ACC112 (cell line): ENCODE measurements at regions not wholly inside any gene's neighbourhood (a gene's known extent, or its start where the extent isn't known, plus 50 kb on each side); places are given as distances from the start of the nearest gene placed in this dataset.
"Not testable (repeated sequence)": the region's sequence is repeated elsewhere in the genome, so short reads cannot be mapped to it uniquely, and the experiment has no call there.

Source experiments
- H2AFZ ChIP-seq: fragments of 200-600 bp; sonication (generic); one replicate; pipeline ENCODE4 v1.6.0; 2017; ENCODE audit warnings: antibody characterized with exemption, low read length; ENCODE audit not compliant: unreplicated experiment
- H3K27ac ChIP-seq: fragments of 200-600 bp; sonication (generic); 2 replicates; pipeline ENCODE4 v1.5.1; 2014; ENCODE audit warnings: low read depth, mild to moderate bottlenecking, antibody characterized with exemption, low read length, moderate library complexity
- H3K27me3 ChIP-seq: fragments of 200-600 bp; sonication (generic); 2 replicates; pipeline ENCODE4 v1.6.1; 2014; ENCODE audit warnings: mild to moderate bottlenecking, antibody characterized with exemption, low read length, moderate library complexity, mixed read lengths; ENCODE audit not compliant: insufficient read depth
- H3K36me3 ChIP-seq: fragments of 200-600 bp; sonication (generic); 2 replicates; pipeline ENCODE4 v1.6.1; 2016; ENCODE audit warnings: mild to moderate bottlenecking, antibody characterized with exemption, low read length, moderate library complexity, mixed read lengths; ENCODE audit not compliant: insufficient read depth
- H3K4me1 ChIP-seq: fragments of 200-600 bp; sonication (generic); one replicate; pipeline ENCODE4 v1.6.1; 2016; ENCODE audit warnings: low read length, mixed read lengths; ENCODE audit not compliant: insufficient read depth, unreplicated experiment, control insufficient read depth
- H3K4me3 ChIP-seq: fragments of 200-600 bp; sonication (generic); 2 replicates; pipeline ENCODE4 v1.5.1; 2014; ENCODE audit warnings: mild to moderate bottlenecking, low read depth, low read length
- H3K79me2 ChIP-seq: fragments of 200-600 bp; sonication (generic); one replicate; pipeline ENCODE4 v1.6.0; 2016; ENCODE audit warnings: low read length; ENCODE audit not compliant: control insufficient read depth, unreplicated experiment, insufficient read depth

DNA sequence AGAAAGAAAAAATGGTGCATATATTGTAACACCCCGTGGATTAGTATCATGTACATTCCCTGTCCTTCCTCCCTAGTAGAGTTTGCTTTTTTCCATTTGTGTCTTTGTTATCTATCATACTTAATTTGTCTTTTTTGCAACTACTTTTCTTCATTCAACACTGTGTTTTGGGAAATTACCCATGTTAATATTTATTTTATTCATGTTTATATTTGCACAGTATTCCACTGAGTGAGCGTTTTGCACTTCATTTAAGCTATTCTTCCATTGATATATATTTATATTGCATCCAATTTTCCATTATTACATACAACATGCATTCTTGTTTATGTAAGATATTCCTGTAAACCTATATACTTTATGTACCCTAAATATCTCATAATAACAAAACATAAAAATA is 57.6 kb upstream of the FAM171A1 start:
- no peak overlapping the region for H3K4me3 ChIP-seq
- no peak overlapping the region for H3K27ac ChIP-seq
- H3K79me2 ChIP-seq = no peaks in the 10 kb centered on the region
- no peak overlapping the region for H2AFZ ChIP-seq
- no peaks in the 10 kb centered on the region for H3K27me3 ChIP-seq
- H3K4me1 ChIP-seq = no peaks in the 10 kb centered on the region
- H3K36me3 ChIP-seq = no peaks in the 10 kb centered on the region

DNA sequence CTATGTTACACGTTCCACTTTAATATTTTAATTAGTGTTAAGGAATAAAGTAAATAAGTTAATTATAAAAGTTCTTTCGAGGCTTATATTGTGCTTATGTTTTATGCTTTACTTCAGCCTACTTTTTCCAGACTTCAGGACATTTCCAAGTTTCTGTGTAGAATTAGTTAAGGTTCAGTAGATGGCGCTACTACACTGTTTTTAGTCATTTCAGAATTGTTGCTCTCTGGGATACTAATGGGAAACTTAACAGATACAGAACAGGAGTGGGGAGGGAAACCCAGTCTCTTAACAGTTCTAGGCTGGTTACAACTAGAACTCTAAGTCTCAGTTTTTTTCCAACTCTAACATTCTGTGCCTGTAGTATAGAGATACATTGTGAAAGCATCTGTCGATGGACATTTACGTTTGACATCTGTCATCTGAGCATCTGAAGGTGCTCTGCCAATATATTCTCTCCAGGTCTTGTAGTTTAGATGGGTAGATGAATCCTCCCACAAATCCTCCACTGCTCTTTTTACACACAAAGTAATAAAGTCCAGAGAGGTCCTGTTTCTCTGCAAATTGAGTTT is 56.8 kb upstream of the FAM171A1 start:
- Histone ChIP-seq H3K27me3 (no peaks in the 10 kb centered on the region), H3K4me3 (no peak overlapping the region), H3K36me3 (no peaks in the 10 kb centered on the region), H3K27ac (no peak overlapping the region), H3K79me2 (no peaks in the 10 kb centered on the region), H2AFZ (no peak overlapping the region), H3K4me1 (no peaks in the 10 kb centered on the region)

DNA sequence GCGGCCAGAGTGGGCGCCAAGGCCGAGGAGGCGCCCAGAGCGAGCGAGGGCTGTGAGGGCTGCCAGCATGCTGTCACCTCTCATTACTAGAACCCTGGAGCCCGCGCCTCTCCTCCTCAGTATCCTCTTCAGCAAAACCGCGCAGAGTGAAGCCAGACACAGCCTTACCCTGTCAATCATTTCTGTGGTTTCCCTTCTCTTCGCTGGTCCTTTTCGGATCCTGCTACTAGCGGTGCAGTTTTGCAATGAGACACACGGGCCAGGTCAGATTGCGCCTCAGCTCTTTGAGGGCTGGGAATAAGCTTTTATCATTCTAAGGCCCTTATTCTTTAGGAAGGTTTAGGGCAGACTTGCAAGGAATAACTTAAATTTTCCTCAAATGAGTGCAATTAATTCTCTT is 55.5 kb upstream of the FAM171A1 start:
- Histone ChIP-seq H3K79me2 (no peaks in the 10 kb centered on the region), H3K36me3 (no peaks in the 10 kb centered on the region), H3K27ac (no peak overlapping the region), H2AFZ (no peak overlapping the region), H3K4me3 (no peak overlapping the region), H3K4me1 (no peaks in the 10 kb centered on the region), H3K27me3 (no peaks in the 10 kb centered on the region)

DNA sequence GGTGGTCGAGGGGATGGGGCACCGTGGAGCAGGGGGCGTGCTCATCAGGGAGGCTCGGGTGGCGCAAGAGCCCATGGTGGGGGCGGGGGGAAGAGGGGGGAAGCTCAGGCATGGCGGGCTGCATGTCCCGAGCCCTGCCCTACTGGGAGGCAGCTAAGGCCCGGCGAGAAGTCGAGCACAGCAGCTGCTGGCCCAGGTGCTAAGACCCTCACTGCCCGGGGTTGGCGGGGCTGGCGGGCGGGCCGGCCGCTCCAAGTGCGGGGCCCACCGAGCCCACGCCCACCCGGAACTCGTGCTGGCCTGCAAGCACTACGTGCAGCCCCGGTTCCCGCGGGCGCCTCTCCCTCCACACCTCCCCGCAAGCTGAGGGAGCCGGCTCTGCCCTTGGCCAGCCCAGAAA is 55.0 kb upstream of the FAM171A1 start:
- no peaks in the 10 kb centered on the region for H3K4me1 ChIP-seq
- H3K27me3 ChIP-seq = peaks cover 3% of the 10 kb centered on the region; the same call in 1 of the 2 replicates
- no peaks in the 10 kb centered on the region for H3K36me3 ChIP-seq
- no peak overlapping the region for H3K27ac ChIP-seq
- H2AFZ ChIP-seq = no peak overlapping the region
- no peaks in the 10 kb centered on the region for H3K79me2 ChIP-seq
- no peak overlapping the region for H3K4me3 ChIP-seq

DNA sequence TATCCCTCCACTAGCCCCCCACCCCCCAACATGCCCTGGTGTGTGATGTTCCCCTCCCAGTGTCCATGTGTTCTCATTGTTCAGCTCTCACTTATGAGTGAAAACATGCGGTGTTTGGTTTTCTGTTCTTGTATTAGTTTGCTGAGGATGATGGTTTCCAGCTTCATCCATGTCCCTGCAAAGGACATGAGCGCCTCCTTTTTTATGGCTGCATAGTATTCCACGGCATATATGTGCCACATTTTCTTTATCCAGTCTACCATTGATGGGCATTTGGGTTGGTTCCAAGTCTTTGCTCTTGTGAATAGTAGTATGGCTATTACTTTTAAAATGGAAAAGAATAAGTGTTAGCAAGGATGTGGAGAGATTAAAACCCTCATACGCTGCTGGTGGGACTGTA is 50.8 kb upstream of the FAM171A1 start:
- H3K79me2 ChIP-seq, H3K4me1 ChIP-seq, H3K36me3 ChIP-seq, H2AFZ ChIP-seq, H3K4me3 ChIP-seq, H3K27me3 ChIP-seq, H3K27ac ChIP-seq: not testable (repeated sequence)
